ENCODE measurements at regions not wholly inside any gene's neighbourhood (a gene's known extent, or its start where the extent isn't known, plus 50 kb on each side); places are given as distances from the start of the nearest gene placed in this dataset.

GRCh38 chr6:21317642-21318041, 275.9 kb upstream of the SOX4 start:
- Mint-ChIP-seq H3K4me1 (ENCODE audit: low read depth) (no peaks in the 10 kb centered on the region), H3K4me3 (ENCODE audit: low read depth) (no peak overlapping the region), H3K27me3 (ENCODE audit: low read depth) (no peaks in the 10 kb centered on the region), H3K27ac (no peak overlapping the region), H3K36me3 (ENCODE audit: low read depth) (no peaks in the 10 kb centered on the region), H3K9me3 (peaks cover 9% of the 10 kb centered on the region)
- intact Hi-C loops (cut with micrococcal nuclease), result no loop called here
- DNase-seq (ENCODE audit: low spot score), result no peak

- no peak for DNase-seq (ENCODE audit: low spot score)
- Mint-ChIP-seq H3K4me1 (ENCODE audit: low read depth) (no peaks in the 10 kb centered on the region), H3K27ac (no peak overlapping the region), H3K4me3 (ENCODE audit: low read depth) (no peak overlapping the region), H3K36me3 (ENCODE audit: low read depth) (no peaks in the 10 kb centered on the region), H3K27me3 (ENCODE audit: low read depth) (no peaks in the 10 kb centered on the region), H3K9me3 (peaks cover 9% of the 10 kb centered on the region)
- intact Hi-C loops (cut with micrococcal nuclease), result no loop called here
These were observed 272.5 kb upstream of the SOX4 start for GRCh38 chr6:21321076-21321475.

DNA sequence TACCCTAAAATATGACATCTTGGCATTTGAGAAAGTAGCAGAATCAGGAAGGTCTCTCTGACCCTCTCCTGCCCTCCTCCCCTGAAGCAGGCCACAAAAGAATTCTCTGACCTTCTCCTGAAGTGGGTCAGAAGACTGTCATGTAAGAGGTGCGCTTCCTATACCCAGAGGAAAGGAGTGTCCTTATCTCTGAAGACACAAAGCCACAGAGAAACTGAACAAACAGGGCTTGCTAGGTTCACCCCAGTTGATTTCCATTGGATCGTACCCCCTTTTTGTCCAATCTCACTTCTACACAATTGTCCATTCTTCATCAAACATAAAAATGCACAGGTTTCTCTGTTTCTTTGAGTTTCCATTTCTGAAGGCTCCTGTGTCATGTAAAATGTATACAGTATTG, 272.0 kb upstream of the SOX4 start:
- H3K27ac Mint-ChIP-seq, result no peak overlapping the region
- peaks cover 9% of the 10 kb centered on the region for H3K9me3 Mint-ChIP-seq
- intact Hi-C loops (cut with micrococcal nuclease), result no loop called here

DNA sequence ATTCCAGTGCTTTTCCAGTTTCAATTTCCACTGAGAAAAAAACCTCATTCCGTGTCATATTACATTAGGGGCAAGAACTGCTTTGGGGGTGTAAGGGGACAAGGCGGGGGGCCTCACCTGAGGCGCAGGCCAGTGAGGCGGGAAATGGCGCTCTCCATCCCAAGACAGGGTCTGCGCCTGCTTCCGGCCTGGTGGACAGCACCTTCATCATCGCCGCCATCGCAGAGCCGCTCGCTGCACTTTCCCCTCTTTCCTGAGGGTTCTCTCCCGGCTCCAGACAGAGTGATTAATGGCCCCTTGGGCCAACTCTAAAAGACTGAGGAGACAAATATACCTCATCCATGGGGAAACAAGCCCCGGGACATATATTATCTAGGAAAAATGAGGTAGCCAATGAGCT, 270.0 kb upstream of the SOX4 start:
- intact Hi-C loops (cut with micrococcal nuclease), result no loop called here
- Mint-ChIP-seq H3K27ac (no peak overlapping the region), H3K9me3 (peaks cover 9% of the 10 kb centered on the region), H3K27me3 (ENCODE audit: low read depth) (no peaks in the 10 kb centered on the region), H3K36me3 (ENCODE audit: low read depth) (no peaks in the 10 kb centered on the region), H3K4me3 (ENCODE audit: low read depth) (no peak overlapping the region), H3K4me1 (ENCODE audit: low read depth) (no peaks in the 10 kb centered on the region)
- DNase-seq (ENCODE audit: low spot score), result no peak

More for the DNA sequence above, 272.0 kb upstream of the SOX4 start:
- no peak overlapping the region for H3K4me3 Mint-ChIP-seq (ENCODE audit: low read depth)
- H3K4me1 Mint-ChIP-seq (ENCODE audit: low read depth), result no peaks in the 10 kb centered on the region
- no peaks in the 10 kb centered on the region for H3K27me3 Mint-ChIP-seq (ENCODE audit: low read depth)
- no peak for DNase-seq (ENCODE audit: low spot score)
- no peaks in the 10 kb centered on the region for H3K36me3 Mint-ChIP-seq (ENCODE audit: low read depth)

DNA sequence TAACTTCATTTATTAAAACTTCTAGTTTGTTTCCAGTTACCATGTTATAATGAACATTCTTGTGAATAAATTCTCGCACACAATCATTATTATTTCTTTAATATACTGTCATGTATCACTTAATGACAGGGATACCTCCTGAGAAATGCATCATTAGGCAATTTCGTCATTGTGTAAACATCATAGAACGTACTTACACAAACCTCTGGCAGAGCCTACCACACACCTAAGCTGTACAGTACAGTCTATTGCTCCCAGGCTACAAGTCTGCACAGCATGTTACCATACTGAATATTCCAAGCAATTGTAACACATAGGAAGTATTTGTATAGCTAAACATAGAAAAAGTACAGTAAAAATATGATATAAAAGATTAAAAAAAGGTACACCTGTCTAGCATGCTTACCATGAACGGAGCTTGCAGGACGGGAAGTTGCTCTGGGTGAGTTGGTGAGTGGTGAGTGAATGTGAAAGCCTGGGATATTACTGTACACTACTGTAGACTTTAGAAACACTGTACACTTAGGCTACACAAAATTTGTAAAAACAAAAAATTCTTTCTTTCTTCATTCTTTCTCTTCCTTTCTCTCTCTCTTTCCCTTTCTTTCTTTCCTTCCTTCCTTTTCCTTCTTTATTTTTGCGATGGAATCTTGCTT, 268.2 kb upstream of the SOX4 start:
- Mint-ChIP-seq H3K27me3 (ENCODE audit: low read depth) (no peaks in the 10 kb centered on the region), H3K4me1 (ENCODE audit: low read depth) (no peaks in the 10 kb centered on the region), H3K36me3 (ENCODE audit: low read depth) (no peaks in the 10 kb centered on the region), H3K4me3 (ENCODE audit: low read depth) (no peak overlapping the region), H3K9me3 (no peaks in the 10 kb centered on the region), H3K27ac (no peak overlapping the region)
- intact Hi-C loops (cut with micrococcal nuclease), result no loop called here
- no peak for DNase-seq (ENCODE audit: low spot score)

DNA sequence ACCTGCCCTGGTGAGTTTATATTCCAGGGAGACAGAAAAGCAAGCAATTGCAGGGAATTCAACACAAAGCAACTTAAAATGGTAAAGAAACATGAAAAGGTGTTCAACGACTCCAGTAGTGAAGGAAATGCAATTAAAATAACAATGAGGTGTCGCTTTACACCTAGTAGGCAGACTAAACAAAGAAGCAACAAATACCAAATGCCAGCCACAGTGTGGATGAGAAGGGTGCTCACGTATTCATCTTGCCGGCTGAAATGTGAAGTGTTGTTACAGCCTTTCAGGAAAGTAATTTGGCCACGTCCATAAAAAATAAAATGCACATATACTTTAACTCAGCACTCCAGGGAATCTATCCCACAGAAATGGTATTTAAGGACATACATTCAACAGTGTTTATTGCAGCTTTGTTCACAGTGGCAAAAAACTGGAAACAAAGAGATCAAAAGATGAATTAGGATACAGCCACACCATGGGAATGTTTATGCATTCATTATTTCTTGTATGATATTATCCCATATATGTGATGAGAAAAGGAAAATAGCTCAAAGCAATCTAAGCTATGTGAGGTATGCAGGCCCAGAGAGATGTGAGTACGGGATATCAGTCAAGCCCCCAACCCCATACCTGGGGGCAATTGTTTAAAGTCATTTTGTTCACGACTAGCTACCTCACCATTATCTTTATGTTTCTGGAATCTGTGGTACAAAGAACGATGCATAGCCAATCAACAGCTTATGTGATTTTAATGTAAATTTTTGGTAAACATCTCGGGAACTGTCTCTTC, 266.0 kb upstream of the SOX4 start:
- Mint-ChIP-seq H3K27me3 (ENCODE audit: low read depth) (no peaks in the 10 kb centered on the region), H3K4me1 (ENCODE audit: low read depth) (no peaks in the 10 kb centered on the region), H3K36me3 (ENCODE audit: low read depth) (no peaks in the 10 kb centered on the region), H3K9me3 (no peaks in the 10 kb centered on the region), H3K27ac (no peak overlapping the region), H3K4me3 (ENCODE audit: low read depth) (no peak overlapping the region)
- intact Hi-C loops (cut with micrococcal nuclease), result no loop called here
- no peak for DNase-seq (ENCODE audit: low spot score)

DNA sequence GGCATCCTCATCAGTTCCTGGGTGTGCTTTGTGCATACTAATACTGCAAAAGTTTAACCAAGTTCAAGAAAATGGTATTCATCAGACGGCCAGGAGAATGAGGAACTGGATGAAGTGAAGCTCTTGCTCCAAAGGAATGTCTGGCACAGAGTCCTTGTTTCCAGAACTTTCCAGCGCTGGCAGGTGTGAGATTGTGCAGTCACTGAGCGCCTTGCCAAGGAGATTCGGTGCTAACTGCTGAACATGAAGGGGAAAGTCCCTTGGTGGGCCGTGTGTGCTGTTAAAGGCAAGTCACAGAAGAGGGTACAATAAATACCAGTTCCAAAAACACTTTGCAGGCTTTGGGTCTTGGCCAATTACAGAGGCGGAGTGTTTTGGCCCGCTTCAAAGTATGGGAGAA, 262.3 kb upstream of the SOX4 start:
- Mint-ChIP-seq H3K4me1 (ENCODE audit: low read depth) (no peaks in the 10 kb centered on the region), H3K36me3 (ENCODE audit: low read depth) (no peaks in the 10 kb centered on the region), H3K27ac (no peak overlapping the region), H3K4me3 (ENCODE audit: low read depth) (no peak overlapping the region), H3K27me3 (ENCODE audit: low read depth) (no peaks in the 10 kb centered on the region), H3K9me3 (no peaks in the 10 kb centered on the region)
- no peak for DNase-seq (ENCODE audit: low spot score)
- intact Hi-C loops (cut with micrococcal nuclease), result no loop called here

DNA sequence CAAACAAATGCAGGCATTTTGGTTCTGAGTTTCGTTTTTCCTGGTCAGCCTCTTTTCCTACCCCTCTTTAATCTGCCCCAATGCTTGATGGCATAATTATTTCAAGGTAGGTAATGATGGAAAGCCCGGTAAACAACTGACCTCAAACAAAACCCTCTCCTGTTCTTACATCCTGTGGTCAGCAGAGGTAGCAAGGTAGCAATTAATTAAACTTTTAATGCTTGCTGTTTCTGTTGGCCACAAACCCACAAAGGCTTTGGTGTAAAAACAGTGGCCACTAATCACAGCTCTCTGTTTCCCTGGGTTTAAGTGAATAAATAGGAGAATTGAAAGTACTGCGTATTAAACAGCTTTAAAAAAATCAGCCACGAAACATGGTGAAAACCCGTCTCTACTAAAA, 261.5 kb upstream of the SOX4 start:
- no peaks in the 10 kb centered on the region for H3K4me1 Mint-ChIP-seq (ENCODE audit: low read depth)
- H3K27ac Mint-ChIP-seq, result no peak overlapping the region
- no peak for DNase-seq (ENCODE audit: low spot score)
- H3K27me3 Mint-ChIP-seq (ENCODE audit: low read depth), result no peaks in the 10 kb centered on the region
- no peak overlapping the region for H3K4me3 Mint-ChIP-seq (ENCODE audit: low read depth)
- H3K9me3 Mint-ChIP-seq, result no peaks in the 10 kb centered on the region
- H3K36me3 Mint-ChIP-seq (ENCODE audit: low read depth), result no peaks in the 10 kb centered on the region
- intact Hi-C loops (cut with micrococcal nuclease), result no loop called here

DNA sequence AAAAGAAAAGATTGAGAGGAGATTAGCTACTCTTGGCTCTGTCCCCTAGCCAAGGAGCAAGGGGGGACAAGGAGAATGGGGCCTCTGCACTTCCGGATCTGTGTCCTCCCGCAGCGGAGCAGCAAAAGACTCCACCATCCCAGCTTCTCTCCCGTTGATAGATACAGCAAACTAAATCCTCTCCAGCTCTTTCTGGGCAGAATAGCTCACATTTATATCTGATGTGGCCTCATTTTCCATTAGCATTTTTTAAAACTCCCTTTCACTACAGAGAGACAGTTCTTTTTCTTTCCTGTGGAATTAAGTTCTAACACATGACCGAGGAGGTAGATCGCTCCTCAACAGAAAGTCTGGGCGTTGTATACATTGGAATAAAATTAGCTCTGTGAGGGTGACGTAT, 260.9 kb upstream of the SOX4 start:
- Mint-ChIP-seq H3K36me3 (ENCODE audit: low read depth) (no peaks in the 10 kb centered on the region), H3K27me3 (ENCODE audit: low read depth) (peaks cover 3% of the 10 kb centered on the region), H3K4me3 (ENCODE audit: low read depth) (no peak overlapping the region), H3K27ac (no peak overlapping the region), H3K4me1 (ENCODE audit: low read depth) (no peaks in the 10 kb centered on the region), H3K9me3 (no peaks in the 10 kb centered on the region)
- intact Hi-C loops (cut with micrococcal nuclease), result no loop called here
- DNase-seq (ENCODE audit: low spot score), result no peak

GRCh38 chr6:21333715-21334114, 259.8 kb upstream of the SOX4 start:
- Mint-ChIP-seq H3K36me3 (ENCODE audit: low read depth) (no peaks in the 10 kb centered on the region), H3K4me1 (ENCODE audit: low read depth) (no peaks in the 10 kb centered on the region), H3K27ac (no peak overlapping the region), H3K27me3 (ENCODE audit: low read depth) (peaks cover 4% of the 10 kb centered on the region), H3K9me3 (no peaks in the 10 kb centered on the region), H3K4me3 (ENCODE audit: low read depth) (no peak overlapping the region)
- DNase-seq (ENCODE audit: low spot score), result no peak
- intact Hi-C loops (cut with micrococcal nuclease), result no loop called here

GRCh38 chr6:21334651-21335050, 258.9 kb upstream of the SOX4 start:
- H3K27ac Mint-ChIP-seq, result no peak overlapping the region
- no peaks in the 10 kb centered on the region for H3K36me3 Mint-ChIP-seq (ENCODE audit: low read depth)
- no peaks in the 10 kb centered on the region for H3K4me1 Mint-ChIP-seq (ENCODE audit: low read depth)
- DNase-seq (ENCODE audit: low spot score), result no peak
- no peak overlapping the region for H3K4me3 Mint-ChIP-seq (ENCODE audit: low read depth)
- H3K9me3 Mint-ChIP-seq, result no peaks in the 10 kb centered on the region
- intact Hi-C loops (cut with micrococcal nuclease), result no loop called here
- peaks cover 4% of the 10 kb centered on the region for H3K27me3 Mint-ChIP-seq (ENCODE audit: low read depth)

GRCh38 chr6:21335591-21335990, 258.0 kb upstream of the SOX4 start:
- H3K4me3 Mint-ChIP-seq (ENCODE audit: low read depth), result no peak overlapping the region
- intact Hi-C loops (cut with micrococcal nuclease), result no loop called here

GRCh38 chr6:21337263-21337662, 256.3 kb upstream of the SOX4 start:
- DNase-seq (ENCODE audit: low spot score), result no peak
- no peaks in the 10 kb centered on the region for H3K9me3 Mint-ChIP-seq
- no peaks in the 10 kb centered on the region for H3K4me1 Mint-ChIP-seq (ENCODE audit: low read depth)
- peaks cover 4% of the 10 kb centered on the region for H3K27me3 Mint-ChIP-seq (ENCODE audit: low read depth)
- H3K27ac Mint-ChIP-seq, result no peak overlapping the region
- H3K36me3 Mint-ChIP-seq (ENCODE audit: low read depth), result no peaks in the 10 kb centered on the region
- intact Hi-C loops (cut with micrococcal nuclease), result no loop called here
- H3K4me3 Mint-ChIP-seq (ENCODE audit: low read depth), result no peak overlapping the region

More at GRCh38 chr6:21335591-21335990, 258.0 kb upstream of the SOX4 start:
- H3K9me3 Mint-ChIP-seq, result no peaks in the 10 kb centered on the region
- H3K27ac Mint-ChIP-seq, result no peak overlapping the region
- H3K27me3 Mint-ChIP-seq (ENCODE audit: low read depth), result peaks cover 4% of the 10 kb centered on the region
- no peak for DNase-seq (ENCODE audit: low spot score)
- no peaks in the 10 kb centered on the region for H3K4me1 Mint-ChIP-seq (ENCODE audit: low read depth)
- no peaks in the 10 kb centered on the region for H3K36me3 Mint-ChIP-seq (ENCODE audit: low read depth)

Measured in activated T-helper 2 cell treated with anti-CD3 and anti-CD28 coated beads, Interferon-gamma antibody, Interleukin-2, Interleukin-4, amounts not matched to agents 10 μg/mL and 5 μg/mL and 100 μg/mL, durations not matched to agents 14 hours and 24 hours and 36 hours (primary cell).